ENCODE measurements at regions not wholly inside any gene's neighbourhood (a gene's known extent, or its start where the extent isn't known, plus 50 kb on each side); places are given as distances from the start of the nearest gene placed in this dataset.
"Not testable (repeated sequence)": the region's sequence is repeated elsewhere in the genome, so short reads cannot be mapped to it uniquely, and the experiment has no call there.

GRCh38 chr1:220475608-220476007, 52.3 kb upstream of the MARK1 start:
- in situ Hi-C loops (cut with MboI; ENCODE audit: low pct_unique_long_range_greater_than_20kb, low sequenced_read_pairs, unreplicated experiment), result not testable (repeated sequence)

GRCh38 chr1:220475141-220475540, 52.8 kb upstream of the MARK1 start:
- DNase-seq (ENCODE audit: low spot score); in situ Hi-C loops (cut with MboI; ENCODE audit: low pct_unique_long_range_greater_than_20kb, low sequenced_read_pairs, unreplicated experiment): not testable (repeated sequence)

More at GRCh38 chr1:220475608-220476007, 52.3 kb upstream of the MARK1 start:
- DNase-seq (ENCODE audit: low spot score), result not testable (repeated sequence)

GRCh38 chr1:220473440-220473839, 54.5 kb upstream of the MARK1 start:
- DNase-seq (ENCODE audit: low spot score), result no peak
- no peak for TF ChIP-seq CTCF (IDR thresholded peaks at IDR 0.05; ENCODE audit: extremely low read depth, insufficient read depth, missing control alignments)
- in situ Hi-C loops (cut with MboI; ENCODE audit: low pct_unique_long_range_greater_than_20kb, low sequenced_read_pairs, unreplicated experiment), result no loop called here

GRCh38 chr1:220462752-220463151, 65.2 kb upstream of the MARK1 start:
- no peak for DNase-seq (ENCODE audit: low spot score)
- in situ Hi-C loops (cut with MboI; ENCODE audit: low pct_unique_long_range_greater_than_20kb, low sequenced_read_pairs, unreplicated experiment), result no loop called here
- TF ChIP-seq CTCF (IDR thresholded peaks at IDR 0.05; ENCODE audit: extremely low read depth, insufficient read depth, missing control alignments), result no peak

- in situ Hi-C loops (cut with MboI; ENCODE audit: low pct_unique_long_range_greater_than_20kb, low sequenced_read_pairs, unreplicated experiment), result no loop called here
- no peak for DNase-seq (ENCODE audit: low spot score)
- no peak for TF ChIP-seq CTCF (IDR thresholded peaks at IDR 0.05; ENCODE audit: extremely low read depth, insufficient read depth, missing control alignments)
These were observed 69.0 kb upstream of the MARK1 start for GRCh38 chr1:220458936-220459335.

GRCh38 chr1:220457957-220458609, 69.9 kb upstream of the MARK1 start:
- in situ Hi-C loops (cut with MboI; ENCODE audit: low pct_unique_long_range_greater_than_20kb, low sequenced_read_pairs, unreplicated experiment), result no loop called here
- no peak for DNase-seq (ENCODE audit: low spot score)
- no peak for TF ChIP-seq CTCF (IDR thresholded peaks at IDR 0.05; ENCODE audit: extremely low read depth, insufficient read depth, missing control alignments)

- TF ChIP-seq CTCF (IDR thresholded peaks at IDR 0.05; ENCODE audit: extremely low read depth, insufficient read depth, missing control alignments), result no peak
- in situ Hi-C loops (cut with MboI; ENCODE audit: low pct_unique_long_range_greater_than_20kb, low sequenced_read_pairs, unreplicated experiment), result no loop called here
- DNase-seq (ENCODE audit: low spot score), result no peak
These were observed 72.4 kb upstream of the MARK1 start for GRCh38 chr1:220455559-220455958.
